Activated naive CD8-positive, alpha-beta T cell treated with anti-CD3 and anti-CD28 coated beads for 36 hours (primary cell): ENCODE measurements at regions not wholly inside any gene's neighbourhood (a gene's known extent, or its start where the extent isn't known, plus 50 kb on each side); places are given as distances from the start of the nearest gene placed in this dataset.

Experiments
- DNase-seq: peaks from one replicate; pipeline ENCODE4 v3.0.0; 2021
- H3K27ac Mint-ChIP-seq: one replicate; pipeline ENCODE4 v1.8.0; 2022; ENCODE audit warnings: mild to moderate bottlenecking, moderate library complexity, mixed read lengths
- H3K27me3 Mint-ChIP-seq: one replicate; pipeline ENCODE4 v1.8.0; 2022; ENCODE audit warnings: mild to moderate bottlenecking, mixed read lengths
- H3K36me3 Mint-ChIP-seq: one replicate; pipeline ENCODE4 v1.8.0; 2021; ENCODE audit warnings: mild to moderate bottlenecking, mixed read lengths
- H3K4me1 Mint-ChIP-seq: one replicate; pipeline ENCODE4 v1.8.0; 2021; ENCODE audit warnings: mixed read lengths
- H3K4me3 Mint-ChIP-seq: one replicate; pipeline ENCODE4 v1.8.0; 2022; ENCODE audit warnings: mild to moderate bottlenecking, moderate library complexity, mixed read lengths
- H3K9me3 Mint-ChIP-seq: one replicate; pipeline ENCODE4 v1.8.0; 2022; ENCODE audit warnings: mixed read lengths

GRCh38 chr19:33953023-33953422 is 156.4 kb downstream of the KCTD15 start:
- H3K4me1 Mint-ChIP-seq: no peaks in the 10 kb centered on the region
- no peak for DNase-seq
- no peaks in the 10 kb centered on the region for H3K36me3 Mint-ChIP-seq
- no peak overlapping the region for H3K4me3 Mint-ChIP-seq
- H3K27ac Mint-ChIP-seq: no peak overlapping the region
- H3K27me3 Mint-ChIP-seq: peaks cover 4% of the 10 kb centered on the region
- peaks cover 1% of the 10 kb centered on the region for H3K9me3 Mint-ChIP-seq

GRCh38 chr19:33953592-33953991 is 156.9 kb downstream of the KCTD15 start:
- Mint-ChIP-seq H3K27ac (no peak overlapping the region), H3K4me3 (no peak overlapping the region), H3K9me3 (peaks cover 1% of the 10 kb centered on the region), H3K36me3 (no peaks in the 10 kb centered on the region), H3K27me3 (peaks cover 7% of the 10 kb centered on the region), H3K4me1 (no peaks in the 10 kb centered on the region)
- DNase-seq: no peak

GRCh38 chr19:33954686-33955085 is 158.0 kb downstream of the KCTD15 start:
- no peak overlapping the region for H3K27ac Mint-ChIP-seq
- peaks cover 1% of the 10 kb centered on the region for H3K9me3 Mint-ChIP-seq
- H3K27me3 Mint-ChIP-seq: peaks cover 7% of the 10 kb centered on the region
- no peak for DNase-seq
- H3K4me1 Mint-ChIP-seq: no peaks in the 10 kb centered on the region
- no peak overlapping the region for H3K4me3 Mint-ChIP-seq
- H3K36me3 Mint-ChIP-seq: no peaks in the 10 kb centered on the region

GRCh38 chr19:33956941-33957340 is 160.3 kb downstream of the KCTD15 start:
- peaks cover 13% of the 10 kb centered on the region for H3K27me3 Mint-ChIP-seq
- H3K4me1 Mint-ChIP-seq: no peaks in the 10 kb centered on the region
- no peaks in the 10 kb centered on the region for H3K36me3 Mint-ChIP-seq
- no peak overlapping the region for H3K27ac Mint-ChIP-seq
- peaks cover 1% of the 10 kb centered on the region for H3K9me3 Mint-ChIP-seq
- no peak overlapping the region for H3K4me3 Mint-ChIP-seq
- no peak for DNase-seq

- no peaks in the 10 kb centered on the region for H3K4me1 Mint-ChIP-seq
- no peak for DNase-seq
- peaks cover 20% of the 10 kb centered on the region for H3K27me3 Mint-ChIP-seq
- peaks cover 1% of the 10 kb centered on the region for H3K9me3 Mint-ChIP-seq
- H3K36me3 Mint-ChIP-seq: no peaks in the 10 kb centered on the region
- H3K27ac Mint-ChIP-seq: no peak overlapping the region
- H3K4me3 Mint-ChIP-seq: no peak overlapping the region
Observed at GRCh38 chr19:33957804-33958203, 161.1 kb downstream of the KCTD15 start.

GRCh38 chr19:33960566-33960965 is 163.9 kb downstream of the KCTD15 start:
- H3K27ac Mint-ChIP-seq: no peak overlapping the region
- H3K27me3 Mint-ChIP-seq: peaks cover 20% of the 10 kb centered on the region
- H3K4me1 Mint-ChIP-seq: no peaks in the 10 kb centered on the region
- no peaks in the 10 kb centered on the region for H3K9me3 Mint-ChIP-seq
- no peak for DNase-seq
- no peaks in the 10 kb centered on the region for H3K36me3 Mint-ChIP-seq
- no peak overlapping the region for H3K4me3 Mint-ChIP-seq

GRCh38 chr19:33962161-33962560 is 165.5 kb downstream of the KCTD15 start:
- H3K4me3 Mint-ChIP-seq: no peak overlapping the region
- no peak overlapping the region for H3K27ac Mint-ChIP-seq
- H3K9me3 Mint-ChIP-seq: peaks cover 5% of the 10 kb centered on the region
- no peaks in the 10 kb centered on the region for H3K4me1 Mint-ChIP-seq
- H3K36me3 Mint-ChIP-seq: no peaks in the 10 kb centered on the region
- peaks cover 27% of the 10 kb centered on the region for H3K27me3 Mint-ChIP-seq
- DNase-seq: no peak

- no peak for DNase-seq
- no peak overlapping the region for H3K4me3 Mint-ChIP-seq
- H3K27me3 Mint-ChIP-seq: peaks cover 25% of the 10 kb centered on the region
- H3K4me1 Mint-ChIP-seq: no peaks in the 10 kb centered on the region
- H3K27ac Mint-ChIP-seq: no peak overlapping the region
- peaks cover 5% of the 10 kb centered on the region for H3K9me3 Mint-ChIP-seq
- no peaks in the 10 kb centered on the region for H3K36me3 Mint-ChIP-seq
Observed at GRCh38 chr19:33963514-33963913, 166.8 kb downstream of the KCTD15 start.

GRCh38 chr19:33971073-33971472 is 174.4 kb downstream of the KCTD15 start:
- Mint-ChIP-seq H3K36me3 (no peaks in the 10 kb centered on the region), H3K4me1 (no peaks in the 10 kb centered on the region), H3K9me3 (peaks cover 25% of the 10 kb centered on the region)

GRCh38 chr19:33977756-33978685 is 181.4 kb downstream of the KCTD15 start:
- no peaks in the 10 kb centered on the region for H3K4me1 Mint-ChIP-seq

More at GRCh38 chr19:33971073-33971472, 174.4 kb downstream of the KCTD15 start:
- no peak for DNase-seq
- no peak overlapping the region for H3K27ac Mint-ChIP-seq
- peaks cover 36% of the 10 kb centered on the region for H3K27me3 Mint-ChIP-seq
- H3K4me3 Mint-ChIP-seq: no peak overlapping the region

GRCh38 chr19:33982706-33983105 is 186.0 kb downstream of the KCTD15 start:
- DNase-seq: no peak
- Mint-ChIP-seq H3K27me3 (peaks cover 26% of the 10 kb centered on the region), H3K27ac (no peak overlapping the region), H3K4me1 (no peaks in the 10 kb centered on the region), H3K9me3 (peaks cover 12% of the 10 kb centered on the region), H3K36me3 (peaks cover 4% of the 10 kb centered on the region), H3K4me3 (no peak overlapping the region)

More at GRCh38 chr19:33977756-33978685, 181.4 kb downstream of the KCTD15 start:
- H3K27ac Mint-ChIP-seq: no peak overlapping the region
- peaks cover 2% of the 10 kb centered on the region for H3K36me3 Mint-ChIP-seq
- H3K9me3 Mint-ChIP-seq: peaks cover 7% of the 10 kb centered on the region
- H3K4me3 Mint-ChIP-seq: no peak overlapping the region
- no peak for DNase-seq
- peaks cover 37% of the 10 kb centered on the region for H3K27me3 Mint-ChIP-seq

- Mint-ChIP-seq H3K4me3 (no peak overlapping the region), H3K27ac (no peak overlapping the region), H3K4me1 (no peaks in the 10 kb centered on the region), H3K9me3 (peaks cover 38% of the 10 kb centered on the region), H3K36me3 (peaks cover 2% of the 10 kb centered on the region), H3K27me3 (peaks cover 11% of the 10 kb centered on the region)
- no peak for DNase-seq
Observed at GRCh38 chr19:33988601-33989000, 183.7 kb upstream of the LSM14A start.

GRCh38 chr19:33997690-33998089 is 174.6 kb upstream of the LSM14A start:
- H3K9me3 Mint-ChIP-seq: peaks cover 12% of the 10 kb centered on the region
- H3K4me1 Mint-ChIP-seq: no peaks in the 10 kb centered on the region
- H3K27ac Mint-ChIP-seq: no peak overlapping the region
- no peaks in the 10 kb centered on the region for H3K36me3 Mint-ChIP-seq
- peaks cover 33% of the 10 kb centered on the region for H3K27me3 Mint-ChIP-seq
- DNase-seq: no peak
- H3K4me3 Mint-ChIP-seq: no peak overlapping the region

- no peak overlapping the region for H3K27ac Mint-ChIP-seq
- no peaks in the 10 kb centered on the region for H3K4me1 Mint-ChIP-seq
- H3K4me3 Mint-ChIP-seq: no peak overlapping the region
- H3K36me3 Mint-ChIP-seq: no peaks in the 10 kb centered on the region
- DNase-seq: no peak
- H3K27me3 Mint-ChIP-seq: peaks cover 30% of the 10 kb centered on the region
- peaks cover 9% of the 10 kb centered on the region for H3K9me3 Mint-ChIP-seq
Observed at GRCh38 chr19:33998302-33998701, 174.0 kb upstream of the LSM14A start.

GRCh38 chr19:33998739-33999345 is 173.5 kb upstream of the LSM14A start:
- no peaks in the 10 kb centered on the region for H3K36me3 Mint-ChIP-seq
- no peak overlapping the region for H3K27ac Mint-ChIP-seq
- peaks cover 6% of the 10 kb centered on the region for H3K9me3 Mint-ChIP-seq
- no peak overlapping the region for H3K4me3 Mint-ChIP-seq
- no peak for DNase-seq
- no peaks in the 10 kb centered on the region for H3K4me1 Mint-ChIP-seq
- H3K27me3 Mint-ChIP-seq: peaks cover 28% of the 10 kb centered on the region
